DND-41 (cell line): ENCODE measurements at regions not wholly inside any gene's neighbourhood (a gene's known extent, or its start where the extent isn't known, plus 50 kb on each side); places are given as distances from the start of the nearest gene placed in this dataset.

Source experiments
- CTCF ChIP-seq: IDR thresholded peaks from 2 replicates; pipeline ENCODE4 v1.5.1; 2012; ENCODE audit warnings: borderline replicate concordance, low read length, moderate library complexity, mild to moderate bottlenecking; ENCODE audit not compliant: poor library complexity, severe bottlenecking; ENCODE audit errors: extremely low read depth
- EZH2 ChIP-seq: IDR thresholded peaks from 3 replicates; pipeline ENCODE4 v1.6.1; 2012; ENCODE audit warnings: borderline replicate concordance, low read depth, mild to moderate bottlenecking, moderate library complexity, low read length, inconsistent platforms; ENCODE audit not compliant: severe bottlenecking

- TF ChIP-seq CTCF = no peak
- TF ChIP-seq EZH2 = no peak
These were observed 82.3 kb upstream of the PHACTR2 start for GRCh38 chr6:143595251-143596036.
